ENCODE measurements at regions not wholly inside any gene's neighbourhood (a gene's known extent, or its start where the extent isn't known, plus 50 kb on each side); places are given as distances from the start of the nearest gene placed in this dataset.
"Not testable (repeated sequence)": the region's sequence is repeated elsewhere in the genome, so short reads cannot be mapped to it uniquely, and the experiment has no call there.

- no peak for DNase-seq (ENCODE audit: low read depth, low spot score)
Observed at GRCh38 chr22:22776121-22776520, 111.5 kb upstream of the IGLL5 start.

- DNase-seq (ENCODE audit: low read depth, low spot score) = no peak
Observed at GRCh38 chr22:22779213-22779612, 108.4 kb upstream of the IGLL5 start.

GRCh38 chr22:22783575-22783974 lies 104.0 kb upstream of the IGLL5 start:
- no peak for DNase-seq (ENCODE audit: low read depth, low spot score)

- DNase-seq (ENCODE audit: low read depth, low spot score) = no peak
Observed at GRCh38 chr22:22784249-22785039, 103.2 kb upstream of the IGLL5 start.

- DNase-seq (ENCODE audit: low read depth, low spot score) = no peak
Observed at GRCh38 chr22:22785316-22786065, 102.1 kb upstream of the IGLL5 start.

GRCh38 chr22:22786301-22787115 lies 101.1 kb upstream of the IGLL5 start:
- DNase-seq (ENCODE audit: low read depth, low spot score) = no peak

- no peak for DNase-seq (ENCODE audit: low read depth, low spot score)
Observed at GRCh38 chr22:22787151-22787550, 100.5 kb upstream of the IGLL5 start.

GRCh38 chr22:22787786-22788459 lies 99.7 kb upstream of the IGLL5 start:
- peak; percentile 32 for DNase-seq (ENCODE audit: low read depth, low spot score)

- DNase-seq (ENCODE audit: low read depth, low spot score) = no peak
Observed at GRCh38 chr22:22788460-22789037, 99.1 kb upstream of the IGLL5 start.

- DNase-seq (ENCODE audit: low read depth, low spot score) = no peak
Observed at GRCh38 chr22:22789233-22789921, 98.2 kb upstream of the IGLL5 start.

- DNase-seq (ENCODE audit: low read depth, low spot score) = no peak
Observed at GRCh38 chr22:22789922-22790845, 97.4 kb upstream of the IGLL5 start.

GRCh38 chr22:22791438-22792181 lies 96.0 kb upstream of the IGLL5 start:
- DNase-seq (ENCODE audit: low read depth, low spot score) = no peak

- not testable (repeated sequence) for DNase-seq (ENCODE audit: low read depth, low spot score)
Observed at GRCh38 chr22:22792205-22792786, 95.3 kb upstream of the IGLL5 start.

- not testable (repeated sequence) for DNase-seq (ENCODE audit: low read depth, low spot score)
Observed at GRCh38 chr22:22795639-22796038, 92.0 kb upstream of the IGLL5 start.

GRCh38 chr22:22796724-22797123 lies 90.9 kb upstream of the IGLL5 start:
- no peak for DNase-seq (ENCODE audit: low read depth, low spot score)

- DNase-seq (ENCODE audit: low read depth, low spot score) = no peak
Observed at GRCh38 chr22:22798232-22798616, 89.4 kb upstream of the IGLL5 start.

- DNase-seq (ENCODE audit: low read depth, low spot score) = no peak
Observed at GRCh38 chr22:22798716-22799115, 88.9 kb upstream of the IGLL5 start.

- no peak for DNase-seq (ENCODE audit: low read depth, low spot score)
Observed at GRCh38 chr22:22799561-22799960, 88.1 kb upstream of the IGLL5 start.
